GM12874 (cell line): ENCODE measurements at regions not wholly inside any gene's neighbourhood (a gene's known extent, or its start where the extent isn't known, plus 50 kb on each side); places are given as distances from the start of the nearest gene placed in this dataset.

Experiments used
- TF ChIP-seq, protein P1 (sequence below): IDR thresholded peaks from 2 replicates; pipeline ENCODE4 v1.5.1; 2011; ENCODE audit warnings: low read depth, mild to moderate bottlenecking, control low read depth, low read length, moderate library complexity; ENCODE audit not compliant: insufficient read depth

DNA sequence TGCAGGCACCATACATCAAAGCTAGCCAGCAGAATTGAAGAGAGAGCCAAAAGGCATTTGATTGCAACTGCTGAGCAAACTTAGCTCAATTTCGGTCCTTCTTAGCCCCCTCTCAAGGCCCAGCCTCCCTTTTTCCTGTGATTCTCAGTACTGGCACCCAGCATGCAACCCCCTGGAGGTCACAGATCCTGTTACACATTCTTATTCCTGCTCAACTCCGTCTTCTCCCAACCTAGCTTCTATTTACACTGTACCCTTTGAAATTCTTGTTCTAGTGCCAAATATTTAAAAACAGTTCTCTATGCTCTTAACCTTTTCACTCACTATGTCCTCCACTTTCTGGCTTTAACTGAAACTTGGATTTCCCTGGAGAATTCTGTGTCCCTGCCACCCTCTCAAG is 131.3 kb upstream of the CPSF6 start:
- TF ChIP-seq, protein P1, sequence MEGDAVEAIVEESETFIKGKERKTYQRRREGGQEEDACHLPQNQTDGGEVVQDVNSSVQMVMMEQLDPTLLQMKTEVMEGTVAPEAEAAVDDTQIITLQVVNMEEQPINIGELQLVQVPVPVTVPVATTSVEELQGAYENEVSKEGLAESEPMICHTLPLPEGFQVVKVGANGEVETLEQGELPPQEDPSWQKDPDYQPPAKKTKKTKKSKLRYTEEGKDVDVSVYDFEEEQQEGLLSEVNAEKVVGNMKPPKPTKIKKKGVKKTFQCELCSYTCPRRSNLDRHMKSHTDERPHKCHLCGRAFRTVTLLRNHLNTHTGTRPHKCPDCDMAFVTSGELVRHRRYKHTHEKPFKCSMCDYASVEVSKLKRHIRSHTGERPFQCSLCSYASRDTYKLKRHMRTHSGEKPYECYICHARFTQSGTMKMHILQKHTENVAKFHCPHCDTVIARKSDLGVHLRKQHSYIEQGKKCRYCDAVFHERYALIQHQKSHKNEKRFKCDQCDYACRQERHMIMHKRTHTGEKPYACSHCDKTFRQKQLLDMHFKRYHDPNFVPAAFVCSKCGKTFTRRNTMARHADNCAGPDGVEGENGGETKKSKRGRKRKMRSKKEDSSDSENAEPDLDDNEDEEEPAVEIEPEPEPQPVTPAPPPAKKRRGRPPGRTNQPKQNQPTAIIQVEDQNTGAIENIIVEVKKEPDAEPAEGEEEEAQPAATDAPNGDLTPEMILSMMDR: no peak

DNA sequence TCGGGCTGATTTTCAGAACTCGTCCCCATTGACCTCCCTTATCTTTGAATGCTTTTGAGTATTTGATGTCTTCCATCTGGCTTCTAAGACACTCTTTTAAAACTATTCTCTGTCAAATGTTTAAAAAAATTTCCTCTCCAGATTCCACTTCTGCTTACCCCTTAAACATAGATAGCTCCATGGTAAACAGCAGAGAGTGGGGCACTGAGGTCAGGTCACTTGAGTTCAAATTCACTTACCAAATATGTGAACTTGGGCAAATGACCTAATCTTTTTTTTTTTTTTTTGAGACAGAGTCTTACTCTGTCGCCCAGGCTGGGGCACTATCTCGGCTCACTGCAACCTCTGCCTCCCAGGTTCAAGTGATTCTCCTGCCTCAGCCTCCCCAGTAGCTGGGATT is 126.8 kb upstream of the CPSF6 start:
- TF ChIP-seq, protein P1: no peak

DNA sequence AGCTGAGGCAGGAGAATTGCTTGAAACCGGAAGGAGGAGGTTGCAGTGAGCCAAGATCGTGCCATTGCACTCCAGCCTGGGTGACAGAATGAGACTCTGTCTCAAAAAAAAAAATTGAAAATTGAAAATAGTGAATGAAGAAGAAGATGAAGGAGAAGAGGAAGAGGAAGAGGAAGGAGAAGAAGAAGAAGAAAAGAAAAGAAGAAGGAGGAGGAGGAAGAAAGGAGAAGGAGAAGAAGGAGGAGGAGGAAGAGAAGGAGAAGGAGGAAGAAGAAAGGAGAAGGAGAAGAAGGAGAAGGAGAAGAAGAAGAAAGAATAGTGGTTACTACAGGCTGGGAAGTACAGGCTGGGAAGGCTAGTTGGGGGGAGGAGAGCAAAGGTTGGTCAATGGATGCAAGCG is 124.3 kb upstream of the CPSF6 start:
- TF ChIP-seq, protein P1: no peak

DNA sequence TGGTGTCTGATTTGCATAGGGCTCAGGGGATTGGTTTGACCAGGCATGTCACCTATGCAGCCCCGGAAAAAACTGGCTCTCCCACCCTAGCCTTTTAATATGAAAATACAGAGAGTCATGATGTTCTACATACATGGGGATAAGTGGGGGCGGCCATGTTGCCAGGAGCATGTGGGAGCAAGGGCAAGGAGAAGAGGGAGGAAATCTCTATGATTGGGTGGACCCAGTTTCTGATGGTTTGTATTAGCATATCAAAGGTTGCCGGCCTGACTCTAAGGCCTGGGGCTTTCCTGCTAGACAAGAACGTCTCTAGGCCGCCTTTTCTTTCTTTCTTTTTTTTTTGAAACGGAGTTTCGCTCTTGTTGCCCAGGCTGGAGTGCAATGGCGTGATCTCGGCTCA is 123.4 kb upstream of the CPSF6 start:
- TF ChIP-seq, protein P1: no peak

DNA sequence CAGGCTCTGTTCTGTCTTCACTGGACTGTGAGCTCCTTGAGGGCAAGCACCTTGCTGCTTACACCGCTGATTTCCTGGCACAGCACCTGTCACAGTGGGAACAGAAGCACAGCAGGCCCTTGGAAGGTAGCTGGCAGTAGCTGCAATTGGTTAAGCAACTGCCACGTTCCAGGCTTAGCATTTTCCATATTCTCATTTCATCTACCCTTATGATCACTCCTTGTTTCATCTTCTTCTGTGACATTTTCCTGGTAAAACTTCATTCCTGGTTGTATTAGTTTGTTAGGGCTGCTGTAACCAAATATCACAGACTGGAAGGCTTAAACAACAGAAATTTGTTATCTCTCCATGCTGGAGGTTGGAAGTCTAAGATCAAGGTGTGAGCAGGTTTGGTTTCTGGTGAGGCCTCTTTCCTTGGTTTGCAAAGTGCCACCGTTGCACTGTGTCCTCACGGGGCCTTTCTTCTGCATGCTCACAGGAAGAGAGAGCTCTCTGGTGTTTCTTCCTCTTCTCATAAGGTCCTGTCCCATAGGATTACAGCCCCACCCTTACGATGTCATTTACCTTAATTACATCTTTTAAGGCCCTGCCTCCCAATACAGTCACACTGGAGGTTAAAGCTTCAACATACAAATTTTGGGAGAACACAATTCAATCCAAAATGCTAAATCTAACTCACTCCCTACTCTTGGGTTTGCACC is 121.7 kb upstream of the CPSF6 start:
- TF ChIP-seq, protein P1: no peak

DNA sequence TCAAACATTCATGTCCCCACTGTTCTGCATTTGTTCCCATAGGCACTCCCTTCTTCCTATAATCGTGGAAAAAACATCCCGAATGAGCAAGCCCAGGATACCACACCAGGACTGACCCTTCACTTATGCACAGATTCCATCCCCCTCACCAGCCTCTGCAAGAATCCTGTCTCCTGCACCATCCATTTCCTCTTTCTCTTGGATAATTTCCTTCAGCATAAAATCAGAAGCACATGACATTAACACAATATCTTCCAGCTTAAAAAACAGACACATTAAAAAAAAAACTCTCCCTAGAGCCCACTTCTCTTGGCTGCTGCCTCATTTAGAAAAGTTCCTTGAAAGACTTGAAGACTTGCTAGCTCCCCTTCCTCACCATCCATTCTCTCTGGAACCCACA is 120.9 kb upstream of the CPSF6 start:
- TF ChIP-seq, protein P1: no peak

DNA sequence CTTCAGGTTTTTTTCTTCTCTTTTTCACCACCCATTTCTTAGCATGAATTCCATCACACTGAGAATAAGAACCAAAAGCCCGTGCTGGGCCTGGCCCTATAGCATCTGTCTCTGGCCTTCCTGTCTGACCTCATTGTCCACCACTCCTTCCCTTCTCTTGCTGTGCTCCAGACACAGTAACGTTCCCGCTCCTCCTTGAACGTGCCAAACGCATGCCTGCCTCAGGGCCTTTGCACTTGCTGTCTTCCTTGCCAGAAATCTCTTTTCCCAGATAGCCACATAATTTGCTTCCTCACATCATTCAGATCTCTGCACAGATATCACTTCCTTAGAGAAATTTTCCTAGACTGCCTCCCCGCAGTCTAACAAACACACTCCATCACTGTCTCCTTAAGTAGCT is 119.6 kb upstream of the CPSF6 start:
- TF ChIP-seq, protein P1: no peak
